ENCODE measurements at regions not wholly inside any gene's neighbourhood (a gene's known extent, or its start where the extent isn't known, plus 50 kb on each side); places are given as distances from the start of the nearest gene placed in this dataset.
"Not testable (repeated sequence)": the region's sequence is repeated elsewhere in the genome, so short reads cannot be mapped to it uniquely, and the experiment has no call there.

GRCh38 chr6:144615870-144616269 is 330.7 kb downstream of the UTRN start:
- Mint-ChIP-seq H3K9me3 (no peaks in the 10 kb centered on the region), H3K4me3 (no peak overlapping the region), H3K27me3 (ENCODE audit: insufficient read depth) (no peaks in the 10 kb centered on the region), H3K36me3 (ENCODE audit: low read depth) (peaks cover 3% of the 10 kb centered on the region), H3K4me1 (ENCODE audit: low read depth) (peaks cover 27% of the 10 kb centered on the region), H3K27ac (no peak overlapping the region)
- intact Hi-C loops (cut with micrococcal nuclease), result loop anchor here (2.0 kb wide), 1 partner anchor 33 kb away; no protein-coding TSS in a partner anchor
- no peak for DNase-seq (ENCODE audit: low spot score)

DNA sequence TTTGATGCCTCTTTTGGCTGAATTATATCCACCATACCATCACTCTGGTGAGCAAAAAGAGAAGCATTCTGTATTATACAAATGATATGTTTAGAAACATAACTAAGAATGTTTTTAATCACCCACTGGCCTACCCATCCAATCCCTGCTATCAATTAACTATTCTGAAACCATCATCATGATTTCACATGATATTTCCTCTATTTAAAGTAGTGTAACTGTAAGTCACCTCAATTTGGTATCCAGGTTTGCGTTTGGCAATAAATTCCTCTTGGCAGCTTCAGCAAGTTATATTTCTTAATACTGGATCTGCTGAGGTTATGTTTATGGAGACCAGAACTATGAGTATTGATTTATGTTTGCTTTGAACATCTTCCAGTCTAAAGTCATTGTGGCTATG is 332.1 kb downstream of the UTRN start:
- no peak for DNase-seq (ENCODE audit: low spot score)
- Mint-ChIP-seq H3K9me3 (no peaks in the 10 kb centered on the region), H3K27me3 (ENCODE audit: insufficient read depth) (no peaks in the 10 kb centered on the region), H3K36me3 (ENCODE audit: low read depth) (peaks cover 3% of the 10 kb centered on the region), H3K4me3 (no peak overlapping the region), H3K4me1 (ENCODE audit: low read depth) (peaks cover 25% of the 10 kb centered on the region), H3K27ac (no peak overlapping the region)
- intact Hi-C loops (cut with micrococcal nuclease), result no loop called here

GRCh38 chr6:144617708-144618107 is 332.6 kb downstream of the UTRN start:
- Mint-ChIP-seq H3K27me3 (ENCODE audit: insufficient read depth) (no peaks in the 10 kb centered on the region), H3K4me1 (ENCODE audit: low read depth) (peaks cover 20% of the 10 kb centered on the region), H3K27ac (no peak overlapping the region), H3K4me3 (no peak overlapping the region), H3K9me3 (no peaks in the 10 kb centered on the region), H3K36me3 (ENCODE audit: low read depth) (peaks cover 3% of the 10 kb centered on the region)
- DNase-seq (ENCODE audit: low spot score), result no peak
- intact Hi-C loops (cut with micrococcal nuclease), result no loop called here

DNA sequence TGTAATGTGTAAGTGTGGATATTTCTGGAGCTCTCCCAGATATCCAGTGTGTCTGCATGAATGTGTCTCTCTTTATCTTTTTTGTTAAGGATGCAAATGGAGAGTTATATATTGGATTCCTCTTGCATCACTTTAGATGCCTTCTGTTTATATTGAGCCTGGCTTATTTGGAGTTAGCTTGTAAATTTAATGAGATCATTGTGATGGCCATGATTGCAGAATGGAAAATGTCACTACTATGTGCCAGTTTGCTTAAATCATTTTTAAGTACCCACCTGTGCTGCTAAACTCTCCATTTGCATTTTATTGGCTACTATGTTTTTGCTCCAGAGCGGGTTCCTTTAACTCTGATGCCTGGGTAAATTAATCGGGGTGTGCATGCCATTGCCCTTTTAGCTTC is 334.8 kb downstream of the UTRN start:
- no peaks in the 10 kb centered on the region for H3K27me3 Mint-ChIP-seq (ENCODE audit: insufficient read depth)
- intact Hi-C loops (cut with micrococcal nuclease), result no loop called here
- no peaks in the 10 kb centered on the region for H3K9me3 Mint-ChIP-seq
- no peak for DNase-seq (ENCODE audit: low spot score)
- H3K4me3 Mint-ChIP-seq, result no peak overlapping the region
- no peaks in the 10 kb centered on the region for H3K4me1 Mint-ChIP-seq (ENCODE audit: low read depth)
- no peak overlapping the region for H3K27ac Mint-ChIP-seq
- H3K36me3 Mint-ChIP-seq (ENCODE audit: low read depth), result peaks cover 3% of the 10 kb centered on the region

- DNase-seq (ENCODE audit: low spot score), result no peak
- intact Hi-C loops (cut with micrococcal nuclease), result no loop called here
- Mint-ChIP-seq H3K36me3 (ENCODE audit: low read depth) (no peaks in the 10 kb centered on the region), H3K4me3 (no peak overlapping the region), H3K9me3 (no peaks in the 10 kb centered on the region), H3K4me1 (ENCODE audit: low read depth) (no peaks in the 10 kb centered on the region), H3K27me3 (ENCODE audit: insufficient read depth) (no peaks in the 10 kb centered on the region), H3K27ac (no peak overlapping the region)
Observed at GRCh38 chr6:144621332-144621731, 336.2 kb downstream of the UTRN start.

DNA sequence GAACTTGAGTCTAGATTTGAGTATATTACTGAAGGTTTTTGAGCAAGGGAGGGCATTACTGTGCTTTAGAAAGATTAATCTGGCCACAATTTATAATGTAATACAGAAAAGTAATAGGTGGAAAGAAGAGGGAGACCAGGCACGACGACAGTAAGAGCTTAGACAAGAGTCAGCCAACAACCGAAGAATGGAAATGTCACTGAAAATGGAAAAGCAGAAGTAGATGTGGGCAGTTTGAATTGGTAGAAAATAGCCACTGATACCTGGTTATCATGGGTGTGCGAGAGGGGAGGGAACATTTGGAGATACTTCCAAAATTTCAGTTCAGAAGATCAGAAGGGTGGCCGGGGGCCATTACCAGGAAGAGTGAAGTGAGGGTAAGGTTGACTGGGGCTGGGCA is 339.1 kb downstream of the UTRN start:
- Mint-ChIP-seq H3K27me3 (ENCODE audit: insufficient read depth) (no peaks in the 10 kb centered on the region), H3K4me3 (no peak overlapping the region), H3K36me3 (ENCODE audit: low read depth) (no peaks in the 10 kb centered on the region), H3K4me1 (ENCODE audit: low read depth) (no peaks in the 10 kb centered on the region), H3K27ac (no peak overlapping the region), H3K9me3 (no peaks in the 10 kb centered on the region)
- DNase-seq (ENCODE audit: low spot score), result no peak
- intact Hi-C loops (cut with micrococcal nuclease), result no loop called here

- DNase-seq (ENCODE audit: low spot score), result no peak
- no peak overlapping the region for H3K27ac Mint-ChIP-seq
- intact Hi-C loops (cut with micrococcal nuclease), result no loop called here
- no peaks in the 10 kb centered on the region for H3K27me3 Mint-ChIP-seq (ENCODE audit: insufficient read depth)
- H3K4me1 Mint-ChIP-seq (ENCODE audit: low read depth), result no peaks in the 10 kb centered on the region
- no peaks in the 10 kb centered on the region for H3K9me3 Mint-ChIP-seq
- no peak overlapping the region for H3K4me3 Mint-ChIP-seq
- H3K36me3 Mint-ChIP-seq (ENCODE audit: low read depth), result peaks cover 3% of the 10 kb centered on the region
Observed at GRCh38 chr6:144624716-144625115, 339.6 kb downstream of the UTRN start.

GRCh38 chr6:144630857-144631256 is 345.7 kb downstream of the UTRN start:
- Mint-ChIP-seq H3K27me3 (ENCODE audit: insufficient read depth) (no peaks in the 10 kb centered on the region), H3K36me3 (ENCODE audit: low read depth) (peaks cover 3% of the 10 kb centered on the region), H3K27ac (no peak overlapping the region), H3K9me3 (no peaks in the 10 kb centered on the region), H3K4me3 (no peak overlapping the region), H3K4me1 (ENCODE audit: low read depth) (no peaks in the 10 kb centered on the region)
- intact Hi-C loops (cut with micrococcal nuclease), result no loop called here
- DNase-seq (ENCODE audit: low spot score), result no peak

DNA sequence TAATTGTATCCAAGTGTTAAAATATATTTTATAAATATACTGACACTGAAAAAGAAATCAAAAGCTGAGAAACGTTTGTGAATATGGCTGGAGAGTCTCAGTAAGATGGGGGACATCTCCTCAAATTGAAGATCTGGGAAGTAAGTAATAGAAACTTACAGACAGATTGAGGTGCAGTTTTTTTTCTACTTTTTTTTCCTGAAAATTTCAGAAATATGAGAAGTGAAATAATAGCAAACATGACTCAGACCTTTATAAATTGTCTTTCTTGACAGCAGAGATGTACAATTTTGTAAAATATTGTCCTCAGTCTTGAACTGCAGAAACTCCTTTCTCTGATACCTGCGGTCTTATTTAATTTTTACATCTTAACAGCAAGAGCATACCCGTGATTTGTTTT is 347.1 kb downstream of the UTRN start:
- no peaks in the 10 kb centered on the region for H3K4me1 Mint-ChIP-seq (ENCODE audit: low read depth)

GRCh38 chr6:144633886-144634285 is 348.8 kb downstream of the UTRN start:
- no peak for DNase-seq (ENCODE audit: low spot score)
- Mint-ChIP-seq H3K4me1 (ENCODE audit: low read depth) (no peaks in the 10 kb centered on the region), H3K9me3 (no peaks in the 10 kb centered on the region), H3K4me3 (no peak overlapping the region), H3K27ac (no peak overlapping the region), H3K27me3 (ENCODE audit: insufficient read depth) (no peaks in the 10 kb centered on the region), H3K36me3 (ENCODE audit: low read depth) (peaks cover 5% of the 10 kb centered on the region)
- intact Hi-C loops (cut with micrococcal nuclease), result no loop called here

More for the DNA sequence above, 347.1 kb downstream of the UTRN start:
- intact Hi-C loops (cut with micrococcal nuclease), result no loop called here
- no peak overlapping the region for H3K27ac Mint-ChIP-seq
- H3K4me3 Mint-ChIP-seq, result no peak overlapping the region
- H3K27me3 Mint-ChIP-seq (ENCODE audit: insufficient read depth), result no peaks in the 10 kb centered on the region
- H3K36me3 Mint-ChIP-seq (ENCODE audit: low read depth), result peaks cover 5% of the 10 kb centered on the region
- no peak for DNase-seq (ENCODE audit: low spot score)
- no peaks in the 10 kb centered on the region for H3K9me3 Mint-ChIP-seq

GRCh38 chr6:144634371-144634770 is 349.2 kb downstream of the UTRN start:
- intact Hi-C loops (cut with micrococcal nuclease), result no loop called here
- Mint-ChIP-seq H3K9me3 (no peaks in the 10 kb centered on the region), H3K27me3 (ENCODE audit: insufficient read depth) (no peaks in the 10 kb centered on the region), H3K27ac (no peak overlapping the region), H3K4me1 (ENCODE audit: low read depth) (no peaks in the 10 kb centered on the region), H3K4me3 (no peak overlapping the region), H3K36me3 (ENCODE audit: low read depth) (peaks cover 5% of the 10 kb centered on the region)
- no peak for DNase-seq (ENCODE audit: low spot score)

DNA sequence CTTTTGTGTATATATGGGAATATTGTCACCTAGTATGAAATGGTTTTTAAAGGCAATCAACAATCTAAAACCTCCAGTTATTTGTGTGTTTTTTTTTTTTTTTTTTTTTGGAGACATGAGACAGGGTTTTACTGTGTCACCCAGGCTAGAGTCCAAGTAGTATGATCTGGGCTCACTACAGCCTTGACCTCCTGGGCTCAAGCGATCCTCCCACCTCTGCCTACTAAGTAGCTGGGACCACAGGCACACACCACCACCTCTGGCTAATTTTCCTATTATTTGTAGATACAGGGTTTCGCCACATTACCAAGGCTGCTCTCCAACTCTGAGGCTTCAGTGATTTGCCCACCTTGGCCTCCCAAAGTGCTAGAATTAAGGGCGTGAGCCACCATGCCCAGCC is 349.9 kb downstream of the UTRN start:
- H3K4me3 Mint-ChIP-seq, result no peak overlapping the region
- no peaks in the 10 kb centered on the region for H3K4me1 Mint-ChIP-seq (ENCODE audit: low read depth)
- H3K27ac Mint-ChIP-seq, result no peak overlapping the region
- DNase-seq (ENCODE audit: low spot score), result no peak
- no peaks in the 10 kb centered on the region for H3K27me3 Mint-ChIP-seq (ENCODE audit: insufficient read depth)
- intact Hi-C loops (cut with micrococcal nuclease), result no loop called here
- H3K36me3 Mint-ChIP-seq (ENCODE audit: low read depth), result peaks cover 2% of the 10 kb centered on the region
- H3K9me3 Mint-ChIP-seq, result no peaks in the 10 kb centered on the region

- H3K36me3 Mint-ChIP-seq (ENCODE audit: low read depth); H3K27ac Mint-ChIP-seq; H3K4me3 Mint-ChIP-seq; H3K9me3 Mint-ChIP-seq; DNase-seq (ENCODE audit: low spot score); intact Hi-C loops (cut with micrococcal nuclease); H3K27me3 Mint-ChIP-seq (ENCODE audit: insufficient read depth); H3K4me1 Mint-ChIP-seq (ENCODE audit: low read depth): not testable (repeated sequence)
Observed at GRCh38 chr6:144636025-144636424, 350.9 kb downstream of the UTRN start.

DNA sequence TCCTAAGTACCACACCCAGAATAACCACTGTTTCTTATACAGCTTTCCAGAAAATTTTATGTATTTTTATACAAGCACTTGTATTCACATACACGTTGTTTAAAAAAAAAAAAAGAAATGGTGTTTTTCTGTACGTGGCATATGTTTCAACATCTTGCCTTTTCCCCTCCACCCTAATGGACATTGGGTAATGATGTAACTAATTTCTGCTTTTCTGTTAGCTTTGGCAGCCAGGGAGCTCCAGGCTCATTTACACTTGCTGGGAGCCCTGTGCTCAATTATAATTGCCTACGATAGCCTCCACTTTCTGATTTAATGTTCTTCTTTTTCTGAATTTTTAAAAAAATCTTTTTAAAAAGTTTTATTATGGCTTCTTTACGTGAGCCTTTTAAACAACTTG is 352.4 kb downstream of the UTRN start:
- no peaks in the 10 kb centered on the region for H3K27me3 Mint-ChIP-seq (ENCODE audit: insufficient read depth)
- no peaks in the 10 kb centered on the region for H3K9me3 Mint-ChIP-seq
- no peak for DNase-seq (ENCODE audit: low spot score)
- H3K27ac Mint-ChIP-seq, result no peak overlapping the region
- intact Hi-C loops (cut with micrococcal nuclease), result no loop called here
- no peaks in the 10 kb centered on the region for H3K4me1 Mint-ChIP-seq (ENCODE audit: low read depth)
- H3K36me3 Mint-ChIP-seq (ENCODE audit: low read depth), result peaks cover 2% of the 10 kb centered on the region
- H3K4me3 Mint-ChIP-seq, result no peak overlapping the region

All from activated T-helper 1 cell treated with anti-CD3 and anti-CD28 coated beads, Interleukin-12 subunit alpha, Interleukin-12 subunit beta, Interleukin-2, Interleukin-4 antibody, amounts not matched to agents 30 ng/mL and 10 ng/mL and 1 ng/mL, durations not matched to agents 14 hours and 24 hours and 36 hours (primary cell).